Activated naive CD8-positive, alpha-beta T cell treated with anti-CD3 and anti-CD28 coated beads, Interleukin-2, amount 50 U/mL, for 24 hours (primary cell): ENCODE measurements at regions not wholly inside any gene's neighbourhood (a gene's known extent, or its start where the extent isn't known, plus 50 kb on each side); places are given as distances from the start of the nearest gene placed in this dataset.
A peak's percentile ranks its signal among the peaks of the same experiment; 100 is the strongest.

Experiments
- ATAC-seq: fragments of 150-1000 bp; cut with Tn5 transposase; one replicate; pipeline ENCODE4 v1.10.0; 2021
- DNase-seq: peaks from one replicate; pipeline ENCODE4 v3.0.0; 2021
- H3K27ac Mint-ChIP-seq: one replicate; pipeline ENCODE4 v1.8.0; 2021; ENCODE audit warnings: mild to moderate bottlenecking, mixed read lengths
- H3K27me3 Mint-ChIP-seq: one replicate; pipeline ENCODE4 v1.8.0; 2021; ENCODE audit warnings: mixed read lengths
- H3K36me3 Mint-ChIP-seq: one replicate; pipeline ENCODE4 v1.8.0; 2021; ENCODE audit warnings: low read depth, mixed read lengths
- H3K4me1 Mint-ChIP-seq: one replicate; pipeline ENCODE4 v1.8.0; 2021; ENCODE audit warnings: mixed read lengths
- H3K4me3 Mint-ChIP-seq: one replicate; pipeline ENCODE4 v1.8.0; 2021; ENCODE audit warnings: mild to moderate bottlenecking, moderate library complexity, mixed read lengths
- H3K9me3 Mint-ChIP-seq: one replicate; pipeline ENCODE4 v1.8.0; 2021; ENCODE audit warnings: mixed read lengths

GRCh38 chr2:134134313-134134706 lies 119.6 kb upstream of the MGAT5 start:
- DNase-seq: no peak
- H3K36me3 Mint-ChIP-seq: peaks cover 25% of the 10 kb centered on the region
- no peaks in the 10 kb centered on the region for H3K9me3 Mint-ChIP-seq
- peaks cover 70% of the 10 kb centered on the region for H3K4me1 Mint-ChIP-seq
- H3K27ac Mint-ChIP-seq: no peak overlapping the region
- no peaks in the 10 kb centered on the region for H3K27me3 Mint-ChIP-seq
- H3K4me3 Mint-ChIP-seq: no peak overlapping the region
- no peak for ATAC-seq

GRCh38 chr2:134134827-134135226 lies 119.0 kb upstream of the MGAT5 start:
- H3K36me3 Mint-ChIP-seq: peaks cover 24% of the 10 kb centered on the region
- no peaks in the 10 kb centered on the region for H3K27me3 Mint-ChIP-seq
- H3K9me3 Mint-ChIP-seq: no peaks in the 10 kb centered on the region
- H3K4me3 Mint-ChIP-seq: no peak overlapping the region
- H3K27ac Mint-ChIP-seq: no peak overlapping the region
- H3K4me1 Mint-ChIP-seq: peaks cover 70% of the 10 kb centered on the region
- DNase-seq (no peak), ATAC-seq (no peak)

GRCh38 chr2:134135793-134136192 lies 118.1 kb upstream of the MGAT5 start:
- ATAC-seq (no peak), DNase-seq (no peak)
- no peaks in the 10 kb centered on the region for H3K27me3 Mint-ChIP-seq
- H3K27ac Mint-ChIP-seq: no peak overlapping the region
- peaks cover 22% of the 10 kb centered on the region for H3K36me3 Mint-ChIP-seq
- no peaks in the 10 kb centered on the region for H3K9me3 Mint-ChIP-seq
- H3K4me1 Mint-ChIP-seq: peaks cover 78% of the 10 kb centered on the region
- H3K4me3 Mint-ChIP-seq: no peak overlapping the region

GRCh38 chr2:134136731-134137130 lies 117.1 kb upstream of the MGAT5 start:
- peaks cover 81% of the 10 kb centered on the region for H3K4me1 Mint-ChIP-seq
- no peak for ATAC-seq
- no peaks in the 10 kb centered on the region for H3K9me3 Mint-ChIP-seq
- peak overlapping the region; percentile 66 for H3K27ac Mint-ChIP-seq
- H3K27me3 Mint-ChIP-seq: no peaks in the 10 kb centered on the region
- DNase-seq: no peak
- peaks cover 16% of the 10 kb centered on the region for H3K36me3 Mint-ChIP-seq
- H3K4me3 Mint-ChIP-seq: peak overlapping the region; percentile 26

- Mint-ChIP-seq H3K9me3 (no peaks in the 10 kb centered on the region), H3K4me1 (peaks cover 81% of the 10 kb centered on the region), H3K27me3 (no peaks in the 10 kb centered on the region), H3K4me3 (peak overlapping the region; percentile 34), H3K36me3 (peaks cover 13% of the 10 kb centered on the region), H3K27ac (peak overlapping the region; percentile 27)
- no peak for DNase-seq
- ATAC-seq: peak; percentile 45
Observed at GRCh38 chr2:134137182-134137611, 116.7 kb upstream of the MGAT5 start.

- no peak overlapping the region for H3K4me3 Mint-ChIP-seq
- ATAC-seq (no peak), DNase-seq (no peak)
- H3K27me3 Mint-ChIP-seq: no peaks in the 10 kb centered on the region
- H3K36me3 Mint-ChIP-seq: peaks cover 11% of the 10 kb centered on the region
- H3K4me1 Mint-ChIP-seq: peaks cover 84% of the 10 kb centered on the region
- no peak overlapping the region for H3K27ac Mint-ChIP-seq
- H3K9me3 Mint-ChIP-seq: no peaks in the 10 kb centered on the region
Observed at GRCh38 chr2:134138115-134138514, 115.8 kb upstream of the MGAT5 start.

- ATAC-seq: no peak
- H3K4me3 Mint-ChIP-seq: no peak overlapping the region
- peaks cover 81% of the 10 kb centered on the region for H3K4me1 Mint-ChIP-seq
- H3K36me3 Mint-ChIP-seq: peaks cover 11% of the 10 kb centered on the region
- H3K27ac Mint-ChIP-seq: no peak overlapping the region
- H3K9me3 Mint-ChIP-seq: no peaks in the 10 kb centered on the region
- no peak for DNase-seq
- no peaks in the 10 kb centered on the region for H3K27me3 Mint-ChIP-seq
Observed at GRCh38 chr2:134139611-134140010, 114.3 kb upstream of the MGAT5 start.

- Mint-ChIP-seq H3K4me1 (peaks cover 79% of the 10 kb centered on the region), H3K4me3 (no peak overlapping the region), H3K27me3 (no peaks in the 10 kb centered on the region), H3K36me3 (peaks cover 11% of the 10 kb centered on the region), H3K27ac (no peak overlapping the region), H3K9me3 (no peaks in the 10 kb centered on the region)
- DNase-seq: no peak
- peak; percentile 10 for ATAC-seq
Observed at GRCh38 chr2:134140251-134140661, 113.6 kb upstream of the MGAT5 start.

- Mint-ChIP-seq H3K27me3 (no peaks in the 10 kb centered on the region), H3K4me1 (peaks cover 81% of the 10 kb centered on the region), H3K4me3 (no peak overlapping the region), H3K36me3 (peaks cover 8% of the 10 kb centered on the region), H3K27ac (no peak overlapping the region), H3K9me3 (no peaks in the 10 kb centered on the region)
- DNase-seq (no peak), ATAC-seq (peak; percentile 38)
Observed at GRCh38 chr2:134141598-134142340, 112.1 kb upstream of the MGAT5 start.

- DNase-seq (no peak), ATAC-seq (peak; percentile 42)
- Mint-ChIP-seq H3K9me3 (no peaks in the 10 kb centered on the region), H3K36me3 (peaks cover 6% of the 10 kb centered on the region), H3K4me3 (no peak overlapping the region), H3K27ac (no peak overlapping the region), H3K27me3 (no peaks in the 10 kb centered on the region), H3K4me1 (peaks cover 77% of the 10 kb centered on the region)
Observed at GRCh38 chr2:134142341-134142738, 111.5 kb upstream of the MGAT5 start.

GRCh38 chr2:134142903-134143302 lies 111.0 kb upstream of the MGAT5 start:
- H3K27ac Mint-ChIP-seq: no peak overlapping the region
- no peak overlapping the region for H3K4me3 Mint-ChIP-seq
- peaks cover 6% of the 10 kb centered on the region for H3K36me3 Mint-ChIP-seq
- ATAC-seq (no peak), DNase-seq (no peak)
- H3K4me1 Mint-ChIP-seq: peaks cover 77% of the 10 kb centered on the region
- no peaks in the 10 kb centered on the region for H3K9me3 Mint-ChIP-seq
- no peaks in the 10 kb centered on the region for H3K27me3 Mint-ChIP-seq

- H3K4me3 Mint-ChIP-seq: no peak overlapping the region
- no peak overlapping the region for H3K27ac Mint-ChIP-seq
- H3K9me3 Mint-ChIP-seq: no peaks in the 10 kb centered on the region
- peaks cover 6% of the 10 kb centered on the region for H3K36me3 Mint-ChIP-seq
- H3K4me1 Mint-ChIP-seq: peaks cover 77% of the 10 kb centered on the region
- no peaks in the 10 kb centered on the region for H3K27me3 Mint-ChIP-seq
- ATAC-seq (no peak), DNase-seq (no peak)
Observed at GRCh38 chr2:134143568-134143967, 110.3 kb upstream of the MGAT5 start.

GRCh38 chr2:134144081-134144596 lies 109.7 kb upstream of the MGAT5 start:
- peaks cover 75% of the 10 kb centered on the region for H3K4me1 Mint-ChIP-seq
- no peak for ATAC-seq
- H3K9me3 Mint-ChIP-seq: no peaks in the 10 kb centered on the region

GRCh38 chr2:134144651-134145050 lies 109.2 kb upstream of the MGAT5 start:
- H3K27me3 Mint-ChIP-seq: no peaks in the 10 kb centered on the region
- no peaks in the 10 kb centered on the region for H3K9me3 Mint-ChIP-seq
- H3K36me3 Mint-ChIP-seq: peaks cover 6% of the 10 kb centered on the region
- no peak overlapping the region for H3K27ac Mint-ChIP-seq
- H3K4me3 Mint-ChIP-seq: no peak overlapping the region
- ATAC-seq: no peak
- peaks cover 79% of the 10 kb centered on the region for H3K4me1 Mint-ChIP-seq
- no peak for DNase-seq

More at GRCh38 chr2:134144081-134144596, 109.7 kb upstream of the MGAT5 start:
- no peak for DNase-seq
- Mint-ChIP-seq H3K36me3 (peaks cover 6% of the 10 kb centered on the region), H3K4me3 (no peak overlapping the region), H3K27me3 (no peaks in the 10 kb centered on the region), H3K27ac (no peak overlapping the region)

GRCh38 chr2:134145519-134145918 lies 108.4 kb upstream of the MGAT5 start:
- Mint-ChIP-seq H3K36me3 (peaks cover 3% of the 10 kb centered on the region), H3K9me3 (no peaks in the 10 kb centered on the region), H3K4me1 (peaks cover 76% of the 10 kb centered on the region), H3K4me3 (no peak overlapping the region), H3K27ac (no peak overlapping the region), H3K27me3 (no peaks in the 10 kb centered on the region)
- ATAC-seq: no peak
- no peak for DNase-seq
